Right lobe of liver (tissue), 4 donors: ENCODE measurements at regions not wholly inside any gene's neighbourhood (a gene's known extent, or its start where the extent isn't known, plus 50 kb on each side); places are given as distances from the start of the nearest gene placed in this dataset.

ENCODE experiments used
- POLR2A ChIP-seq: fragments of 450-650 bp; IDR thresholded peaks from one replicate; pipeline ENCODE4 v1.6.1; 2017; ENCODE audit warnings: antibody characterized with exemption, mild to moderate bottlenecking
- TF ChIP-seq, protein P1 (sequence below), 4 donors: fragments of 200-600 bp in 3 of 4; fragments of 450-650 bp in 1 of 4; IDR thresholded peaks; one replicate each; pipeline versions ENCODE4 v1.5.1 to v1.8.0; 2016 to 2022; ENCODE audit warnings: antibody characterized with exemption in 4 of 4, mild to moderate bottlenecking in 2 of 4
- donor health status: DM: no; HTN: no; CAD: no.
- donor health status: DM: no; HTN: no; CAD: no.
- donor health status: DM: no; HTN: yes; CAD: no.

DNA sequence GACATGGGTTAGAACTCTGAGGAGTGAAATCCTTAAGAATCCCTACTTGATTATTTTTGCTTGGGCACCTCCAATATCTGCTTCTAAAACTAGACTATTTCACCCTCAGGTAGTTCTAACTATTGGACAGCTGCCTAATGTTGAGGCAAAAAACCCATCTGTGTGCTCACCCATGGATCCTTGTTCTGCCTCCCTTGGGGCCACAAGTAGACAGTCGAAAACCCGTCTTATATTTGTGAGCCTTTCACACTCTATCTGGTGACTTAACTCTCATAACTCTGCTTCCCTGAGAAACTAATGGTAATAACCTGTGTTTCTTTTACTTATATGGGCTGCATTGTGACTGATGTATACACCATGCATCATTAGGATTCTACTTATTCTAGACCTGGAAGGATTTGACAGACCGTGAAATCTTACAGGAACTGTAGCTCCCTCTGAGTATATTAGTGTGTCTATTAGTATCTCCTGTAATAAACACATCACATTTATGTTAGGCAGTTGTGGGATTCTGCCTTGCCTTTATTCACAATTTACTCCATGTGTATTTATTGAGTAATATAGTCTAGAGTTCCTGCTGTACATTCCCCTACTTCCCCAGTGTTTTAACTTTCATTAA lies 94.6 kb upstream of the SGCD start:
- TF ChIP-seq, protein P1, sequence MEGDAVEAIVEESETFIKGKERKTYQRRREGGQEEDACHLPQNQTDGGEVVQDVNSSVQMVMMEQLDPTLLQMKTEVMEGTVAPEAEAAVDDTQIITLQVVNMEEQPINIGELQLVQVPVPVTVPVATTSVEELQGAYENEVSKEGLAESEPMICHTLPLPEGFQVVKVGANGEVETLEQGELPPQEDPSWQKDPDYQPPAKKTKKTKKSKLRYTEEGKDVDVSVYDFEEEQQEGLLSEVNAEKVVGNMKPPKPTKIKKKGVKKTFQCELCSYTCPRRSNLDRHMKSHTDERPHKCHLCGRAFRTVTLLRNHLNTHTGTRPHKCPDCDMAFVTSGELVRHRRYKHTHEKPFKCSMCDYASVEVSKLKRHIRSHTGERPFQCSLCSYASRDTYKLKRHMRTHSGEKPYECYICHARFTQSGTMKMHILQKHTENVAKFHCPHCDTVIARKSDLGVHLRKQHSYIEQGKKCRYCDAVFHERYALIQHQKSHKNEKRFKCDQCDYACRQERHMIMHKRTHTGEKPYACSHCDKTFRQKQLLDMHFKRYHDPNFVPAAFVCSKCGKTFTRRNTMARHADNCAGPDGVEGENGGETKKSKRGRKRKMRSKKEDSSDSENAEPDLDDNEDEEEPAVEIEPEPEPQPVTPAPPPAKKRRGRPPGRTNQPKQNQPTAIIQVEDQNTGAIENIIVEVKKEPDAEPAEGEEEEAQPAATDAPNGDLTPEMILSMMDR (IDR thresholded peaks at IDR 0.05), result no peak
- no peak for TF ChIP-seq POLR2A
